Neural cell (in vitro differentiated cells): ENCODE measurements at regions not wholly inside any gene's neighbourhood (a gene's known extent, or its start where the extent isn't known, plus 50 kb on each side); places are given as distances from the start of the nearest gene placed in this dataset.

Source experiments
- H2AFZ ChIP-seq: fragments of 200-600, 300-800 bp; sonication (generic), shearing (Covaris generic); 2 replicates; pipeline ENCODE4 v1.6.0; 2014; ENCODE audit warnings: low read depth, mild to moderate bottlenecking, antibody characterized with exemption, low read length, moderate library complexity
- H3F3A ChIP-seq: fragments of 200-600 bp; shearing (Covaris generic); 2 replicates; pipeline ENCODE4 v1.6.1; 2016; ENCODE audit warnings: mild to moderate bottlenecking, moderate library complexity, mixed read lengths, antibody characterized with exemption, low read length; ENCODE audit not compliant: insufficient read depth, poor library complexity, severe bottlenecking
- H3K27ac ChIP-seq: fragments of 200-600, 300-800 bp; sonication (generic), shearing (Covaris generic); 2 replicates; pipeline ENCODE4 v1.5.1; 2014; ENCODE audit warnings: mild to moderate bottlenecking, low read length, moderate library complexity
- H3K27me3 ChIP-seq: fragments of 300-800, 200-600 bp; sonication (generic), shearing (Covaris generic); 2 replicates; pipeline ENCODE4 v1.6.0; 2014; ENCODE audit warnings: mild to moderate bottlenecking, low read depth, low read length, moderate library complexity; ENCODE audit not compliant: insufficient read depth
- H3K36me3 ChIP-seq: fragments of 300-800, 200-600 bp; sonication (generic), shearing (Covaris generic); 2 replicates; pipeline ENCODE4 v1.5.1; 2014; ENCODE audit warnings: mild to moderate bottlenecking, antibody characterized with exemption, low read length, moderate library complexity; ENCODE audit not compliant: insufficient read depth
- H3K4me2 ChIP-seq: fragments of 300-800, 200-600 bp; sonication (generic), shearing (Covaris generic); 2 replicates; pipeline ENCODE4 v1.6.0; 2014; ENCODE audit warnings: mild to moderate bottlenecking, low read length
- H3K4me3 ChIP-seq: fragments of 300-800, 200-600 bp; sonication (generic), shearing (Covaris generic); 2 replicates; pipeline ENCODE4 v1.5.1; 2014; ENCODE audit warnings: mild to moderate bottlenecking, low read length, moderate library complexity
- H3K79me2 ChIP-seq: fragments of 200-600 bp; shearing (Covaris generic); replicated peaks from 2 replicates; pipeline ENCODE4 v1.6.0; 2014; ENCODE audit warnings: mild to moderate bottlenecking, low read length, moderate library complexity; ENCODE audit not compliant: insufficient read depth
- H3K9ac ChIP-seq: fragments of 300-800, 200-600 bp; sonication (generic), shearing (Covaris generic); 2 replicates; pipeline ENCODE4 v1.6.1; 2016; ENCODE audit warnings: mild to moderate bottlenecking, low read length, mixed read lengths
- H3K9me2 ChIP-seq: fragments of 200-600 bp; shearing (Covaris generic); 2 replicates; pipeline ENCODE4 v1.6.1; 2016; ENCODE audit warnings: mild to moderate bottlenecking, low read length, mixed read lengths; ENCODE audit not compliant: insufficient read depth
- H3K9me3 ChIP-seq: fragments of 200-600, 300-800 bp; sonication (generic), shearing (Covaris generic); 2 replicates; pipeline ENCODE4 v1.6.1; 2016; ENCODE audit warnings: mild to moderate bottlenecking, mixed run types, low read length, moderate library complexity, mixed read lengths
- H4K20me1 ChIP-seq: fragments of 200-600 bp; shearing (Covaris generic); 2 replicates; pipeline ENCODE4 v1.6.1; 2016; ENCODE audit warnings: mild to moderate bottlenecking, mixed run types; ENCODE audit not compliant: insufficient read depth
- CTCF ChIP-seq: fragments of 450-650 bp; IDR thresholded peaks from 2 replicates; pipeline ENCODE4 v1.5.1; 2014; ENCODE audit warnings: antibody characterized with exemption, mild to moderate bottlenecking, moderate library complexity; ENCODE audit not compliant: poor library complexity, severe bottlenecking
- EP300 ChIP-seq: fragments of 450-650 bp; conservative IDR thresholded peaks from 2 replicates; pipeline ENCODE4 v1.6.1; 2014; ENCODE audit warnings: antibody characterized with exemption, mild to moderate bottlenecking, moderate library complexity; ENCODE audit not compliant: poor library complexity, severe bottlenecking
- EZH2 ChIP-seq: fragments of 200-600, 300-800 bp; shearing (Covaris generic), sonication (generic); IDR thresholded peaks from 2 replicates; pipeline ENCODE4 v1.6.1; 2014; ENCODE audit warnings: antibody characterized with exemption, low read length, borderline replicate concordance, mild to moderate bottlenecking; ENCODE audit not compliant: insufficient read depth, poor library complexity, severe bottlenecking
- MXI1 ChIP-seq: fragments of 450-650 bp; conservative IDR thresholded peaks from 2 replicates; pipeline ENCODE4 v1.6.1; 2014; ENCODE audit warnings: antibody characterized with exemption, mild to moderate bottlenecking; ENCODE audit not compliant: poor library complexity, severe bottlenecking
- POLR2AphosphoS5 ChIP-seq: IDR thresholded peaks from 2 replicates; pipeline ENCODE4 v1.6.1; 2012
- RAD21 ChIP-seq: fragments of 450-650 bp; conservative IDR thresholded peaks from 2 replicates; pipeline ENCODE4 v1.6.1; 2014; ENCODE audit warnings: antibody characterized with exemption, mild to moderate bottlenecking, moderate library complexity
- REST ChIP-seq: IDR thresholded peaks from 2 replicates; pipeline ENCODE4 v1.6.1; 2012; ENCODE audit warnings: borderline replicate concordance
- SMC3 ChIP-seq: fragments of 450-650 bp; conservative IDR thresholded peaks from 2 replicates; pipeline ENCODE4 v1.6.1; 2014; ENCODE audit warnings: antibody characterized with exemption, mild to moderate bottlenecking, moderate library complexity; ENCODE audit not compliant: poor library complexity
- TAF1 ChIP-seq: IDR thresholded peaks from 2 replicates; pipeline ENCODE4 v1.6.1; 2012; ENCODE audit warnings: low read depth

GRCh38 chr2:65916177-65916576, 483.8 kb upstream of the SPRED2 start:
- Histone ChIP-seq H2AFZ (no peak overlapping the region), H3K79me2 (no peaks in the 10 kb centered on the region), H3K9ac (no peak overlapping the region), H3K4me3 (no peak overlapping the region), H3K4me2 (no peak overlapping the region), H3K27ac (no peak overlapping the region), H3K27me3 (no peaks in the 10 kb centered on the region), H3K9me3 (no peaks in the 10 kb centered on the region), H3F3A (no peaks in the 10 kb centered on the region), H3K9me2 (no peaks in the 10 kb centered on the region), H4K20me1 (no peaks in the 10 kb centered on the region), H3K36me3 (no peaks in the 10 kb centered on the region)
- TF ChIP-seq SMC3 (no peak), RAD21 (no peak), POLR2AphosphoS5 (no peak), REST (no peak), EP300 (no peak), TAF1 (no peak), MXI1 (no peak), CTCF (no peak), EZH2 (no peak)

- Histone ChIP-seq H3K4me2 (no peak overlapping the region), H3F3A (no peaks in the 10 kb centered on the region), H3K27me3 (no peaks in the 10 kb centered on the region), H2AFZ (no peak overlapping the region), H4K20me1 (no peaks in the 10 kb centered on the region), H3K36me3 (no peaks in the 10 kb centered on the region), H3K9me3 (no peaks in the 10 kb centered on the region), H3K27ac (no peak overlapping the region), H3K9ac (no peak overlapping the region), H3K4me3 (no peak overlapping the region), H3K9me2 (no peaks in the 10 kb centered on the region), H3K79me2 (no peaks in the 10 kb centered on the region)
- no peak for TF ChIP-seq TAF1
- no peak for TF ChIP-seq CTCF
- no peak for TF ChIP-seq POLR2AphosphoS5
- TF ChIP-seq RAD21, result no peak
- TF ChIP-seq SMC3, result no peak
- TF ChIP-seq MXI1, result no peak
These were observed 482.9 kb upstream of the SPRED2 start for GRCh38 chr2:65915273-65915672.
